T-cell (primary cell): ENCODE measurements at regions not wholly inside any gene's neighbourhood (a gene's known extent, or its start where the extent isn't known, plus 50 kb on each side); places are given as distances from the start of the nearest gene placed in this dataset.

Source experiments
- ATAC-seq, 4 experiments: fragments of 200-7000 bp in 3 of 4; fragments of 150-1000 bp in 1 of 4; cut with Tn5 transposase; replicated peaks in 1 of 4; 1 replicate in 3 of 4; 2 replicates in 1 of 4; pipeline ENCODE4 v1.10.0; 2021; ENCODE audit warnings: moderate library complexity in 3 of 4, mild to moderate bottlenecking in 2 of 4, moderate number of reproducible peaks in 1 of 4
- CTCF ChIA-PET, 2 donors: fragments of 300-600 bp; sonication (Branson Sonifier 250); formaldehyde crosslinking; loops; one replicate each; lab custom pipeline; 2022; ENCODE audit warnings: antibody characterized with exemption in 2 of 2; lab: Charles Lee
- POLR2A ChIA-PET, 2 donors: fragments of 300-600 bp; sonication (Branson Sonifier 250); formaldehyde crosslinking; loops; one replicate each; lab custom pipeline; 2022; ENCODE audit warnings: antibody characterized with exemption in 2 of 2; lab: Charles Lee
- DNase-seq, 35 experiments: peaks; one replicate each; pipeline versions ENCODE4 v3.0.0 to v3.0.0-alpha.2; 2013 to 2023
- H3K27ac ChIP-seq: one replicate; pipeline ENCODE4 v1.5.1; 2013; ENCODE audit warnings: low read length
- H3K27me3 ChIP-seq, 2 experiments: replicated peaks in 1 of 2; 1 replicate in 1 of 2; 2 replicates in 1 of 2; pipeline versions ENCODE4 v1.6.1 to v1.7.0; 2013; ENCODE audit warnings: low read length in 1 of 2, mixed read lengths in 1 of 2; ENCODE audit not compliant: control insufficient read depth in 2 of 2, insufficient read depth in 2 of 2; ENCODE audit errors: extremely low read depth in 1 of 2
- H3K36me3 ChIP-seq, 2 donors: 1 replicate in 1 of 2; 2 replicates in 1 of 2; pipeline versions ENCODE4 v1.6.1 to v1.7.0; 2013; ENCODE audit warnings: low read length in 1 of 2; ENCODE audit not compliant: control insufficient read depth in 2 of 2, insufficient read depth in 1 of 2; ENCODE audit errors: extremely low read depth in 1 of 2
- H3K4me1 ChIP-seq, 2 experiments: 1 replicate in 1 of 2; 2 replicates in 1 of 2; pipeline versions ENCODE4 v1.6.1 to v1.7.0; 2013; ENCODE audit warnings: low read length in 2 of 2, mixed read lengths in 1 of 2; ENCODE audit not compliant: insufficient read depth in 2 of 2, control insufficient read depth in 1 of 2; ENCODE audit errors: extremely low read depth in 1 of 2
- H3K4me3 ChIP-seq, 2 donors: 1 replicate in 1 of 2; 2 replicates in 1 of 2; pipeline versions ENCODE4 v1.5.1 to v1.7.0; 2013; ENCODE audit warnings: mild to moderate bottlenecking in 2 of 2, low read length in 1 of 2, moderate library complexity in 1 of 2; ENCODE audit not compliant: control insufficient read depth in 1 of 2; ENCODE audit errors: extremely low read depth in 1 of 2
- H3K9me3 ChIP-seq: 2 replicates; pipeline ENCODE4 v1.7.0; 2013
- H3K27ac Mint-ChIP-seq, 2 donors: one replicate each; pipeline ENCODE4 v1.8.0; 2020 to 2021; ENCODE audit warnings: mild to moderate bottlenecking in 2 of 2, mixed read lengths in 2 of 2
- H3K27me3 Mint-ChIP-seq, 2 donors: one replicate each; pipeline ENCODE4 v1.8.0; 2021 to 2022; ENCODE audit warnings: mixed read lengths in 2 of 2
- H3K36me3 Mint-ChIP-seq: one replicate; pipeline ENCODE4 v1.8.0; 2021; ENCODE audit warnings: mixed read lengths
- H3K4me1 Mint-ChIP-seq, 3 donors: one replicate each; pipeline ENCODE4 v1.8.0; 2020 to 2022; ENCODE audit warnings: mixed read lengths in 3 of 3, mild to moderate bottlenecking in 1 of 3
- H3K4me3 Mint-ChIP-seq, 3 donors: one replicate each; pipeline ENCODE4 v1.8.0; 2020 to 2022; ENCODE audit warnings: mild to moderate bottlenecking in 3 of 3, mixed read lengths in 3 of 3, moderate library complexity in 3 of 3
- H3K9me3 Mint-ChIP-seq, 3 donors: one replicate each; pipeline ENCODE4 v1.8.0; 2020 to 2022; ENCODE audit warnings: mixed read lengths in 3 of 3
- WGBS: methylation state at CpG from one replicate; pipeline ENCODE4 v1.1.5; 2013; ENCODE audit warnings: missing lambda C conversion rate; ENCODE audit not compliant: insufficient coverage; 5-methylcytosine and 5-hydroxymethylcytosine counted together

- Mint-ChIP-seq H3K4me3 (no peak overlapping the region), H3K27ac (no peak overlapping the region), H3K27me3 (peaks cover 3 to 7% of the 10 kb centered on the region in 2 donors), H3K36me3 (no peaks in the 10 kb centered on the region), H3K9me3 (peaks cover 0 to 5% (median 3%) of the 10 kb centered on the region in 3 donors), H3K4me1 (no peaks in the 10 kb centered on the region)
- Histone ChIP-seq H3K27ac (no peak overlapping the region), H3K4me3 (no peak overlapping the region), H3K36me3 (no peaks in the 10 kb centered on the region), H3K9me3 (no peaks in the 10 kb centered on the region), H3K27me3 (peaks cover 0 to 19% of the 10 kb centered on the region in 2 experiments), H3K4me1 (no peaks in the 10 kb centered on the region)
- ChIA-PET CTCF (no interaction called here), POLR2A (no interaction called here)
- DNase-seq (no peak), ATAC-seq (no peak)
- 76% methylated on average over 8 of the region's 10 CpGs for WGBS
Observed at GRCh38 chr13:111946214-111946613, 120.7 kb upstream of the SOX1 start.

DNA sequence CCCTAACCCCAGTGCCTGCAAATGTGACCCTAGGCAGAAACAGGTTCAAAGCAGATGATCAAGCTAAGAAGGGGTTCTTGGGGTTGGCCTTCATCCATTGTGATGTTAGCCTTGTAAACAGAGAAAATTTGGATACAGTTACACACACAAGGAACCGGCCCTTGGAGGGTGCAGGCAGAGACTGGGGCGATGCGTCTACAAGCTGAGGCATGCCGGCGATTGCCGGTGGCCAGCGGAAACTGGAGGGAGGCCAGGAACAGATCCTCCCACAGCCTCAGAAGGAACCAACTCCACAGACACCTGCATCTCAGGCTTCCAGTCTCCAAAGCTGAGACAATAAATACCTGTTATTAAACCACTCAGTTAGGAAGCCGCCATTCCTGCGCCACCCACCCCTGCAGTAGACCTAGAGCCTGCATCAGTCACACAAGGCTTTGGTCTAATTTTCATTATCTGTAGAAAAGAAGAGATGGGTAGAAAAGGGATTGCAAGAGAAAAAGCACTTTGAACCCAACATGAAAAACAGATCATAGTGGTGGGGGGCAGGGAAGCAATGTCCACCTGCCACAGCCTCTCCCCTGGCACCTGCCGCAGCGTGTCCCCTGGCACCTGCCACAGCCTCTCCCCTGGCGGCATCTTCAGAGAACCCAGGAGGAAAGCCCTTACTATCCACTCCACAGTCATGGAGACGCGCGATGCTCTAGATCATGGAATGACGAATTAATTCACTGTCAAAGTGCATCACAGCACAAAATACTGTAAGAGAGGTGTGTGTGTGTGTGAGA, 119.7 kb upstream of the SOX1 start:
- no peaks in the 10 kb centered on the region for H3K36me3 Mint-ChIP-seq
- no peak overlapping the region for H3K4me3 Mint-ChIP-seq
- POLR2A ChIA-PET = no interaction called here
- ATAC-seq (no peak), DNase-seq (no peak)
- WGBS = 92% methylated on average over 9 of the region's 16 CpGs
- H3K27ac Mint-ChIP-seq = no peak overlapping the region
- H3K27ac ChIP-seq = no peak overlapping the region
- H3K36me3 ChIP-seq = no peaks in the 10 kb centered on the region
- H3K27me3 ChIP-seq = peaks cover 0 to 19% of the 10 kb centered on the region in 2 experiments
- H3K9me3 ChIP-seq = no peaks in the 10 kb centered on the region
- H3K9me3 Mint-ChIP-seq = peaks cover 0 to 5% (median 3%) of the 10 kb centered on the region in 3 donors
- no peaks in the 10 kb centered on the region for H3K4me1 Mint-ChIP-seq
- peaks cover 3 to 7% of the 10 kb centered on the region in 2 donors for H3K27me3 Mint-ChIP-seq
- H3K4me3 ChIP-seq = no peak overlapping the region
- no peaks in the 10 kb centered on the region for H3K4me1 ChIP-seq
- CTCF ChIA-PET = no interaction called here

DNA sequence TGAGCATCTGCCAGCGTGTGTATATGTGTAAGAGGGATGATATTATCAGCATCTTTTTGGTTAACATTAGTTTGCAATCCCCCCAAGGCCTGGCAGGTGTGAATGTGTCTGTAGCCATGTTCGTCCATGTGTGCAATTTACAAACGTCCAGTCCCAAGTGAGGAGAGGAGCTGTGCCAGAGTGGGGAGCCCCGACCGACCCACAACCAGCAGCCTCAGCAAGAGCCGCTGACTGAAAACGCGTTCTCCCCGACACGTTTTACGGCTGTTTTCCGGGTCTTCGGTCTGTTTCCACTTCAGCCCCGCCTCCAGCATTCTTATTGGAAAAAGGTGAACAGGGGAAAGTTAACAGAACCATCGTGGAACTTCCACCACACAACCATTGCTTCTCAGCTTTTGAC, 119.1 kb upstream of the SOX1 start:
- Mint-ChIP-seq H3K9me3 (peaks cover 0 to 5% (median 3%) of the 10 kb centered on the region in 3 donors), H3K4me3 (no peak overlapping the region), H3K36me3 (no peaks in the 10 kb centered on the region), H3K27me3 (peaks cover 3 to 5% of the 10 kb centered on the region in 2 donors), H3K4me1 (no peaks in the 10 kb centered on the region), H3K27ac (no peak overlapping the region)
- ChIA-PET POLR2A (no interaction called here), CTCF (no interaction called here)
- H3K9me3 ChIP-seq = no peaks in the 10 kb centered on the region
- H3K36me3 ChIP-seq = no peaks in the 10 kb centered on the region
- H3K27ac ChIP-seq = no peak overlapping the region
- H3K4me1 ChIP-seq = no peaks in the 10 kb centered on the region
- WGBS = 77% methylated on average over 12 of the region's 15 CpGs
- H3K4me3 ChIP-seq = no peak overlapping the region
- ATAC-seq = no peak
- peaks cover 0 to 19% of the 10 kb centered on the region in 2 experiments for H3K27me3 ChIP-seq
- DNase-seq = no peak

- no peak overlapping the region for H3K27ac Mint-ChIP-seq
- H3K9me3 Mint-ChIP-seq = peaks cover 0 to 5% (median 3%) of the 10 kb centered on the region in 3 donors
- H3K4me3 Mint-ChIP-seq = no peak overlapping the region
- CTCF ChIA-PET = no interaction called here
- H3K27me3 Mint-ChIP-seq = peaks cover 1 to 3% of the 10 kb centered on the region in 2 donors
- Histone ChIP-seq H3K4me1 (no peaks in the 10 kb centered on the region), H3K36me3 (no peaks in the 10 kb centered on the region), H3K27ac (no peak overlapping the region), H3K9me3 (no peaks in the 10 kb centered on the region), H3K27me3 (peaks cover 0 to 21% of the 10 kb centered on the region in 2 experiments), H3K4me3 (no peak overlapping the region)
- no peaks in the 10 kb centered on the region for H3K4me1 Mint-ChIP-seq
- 89% methylated on average over 7 of the region's 11 CpGs for WGBS
- no peak for ATAC-seq
- POLR2A ChIA-PET = no interaction called here
- no peak for DNase-seq
- no peaks in the 10 kb centered on the region for H3K36me3 Mint-ChIP-seq
Observed at GRCh38 chr13:111948281-111948680, 118.7 kb upstream of the SOX1 start.

GRCh38 chr13:111948811-111949210, 118.1 kb upstream of the SOX1 start:
- ATAC-seq = no peak
- Histone ChIP-seq H3K9me3 (no peaks in the 10 kb centered on the region), H3K27me3 (peaks cover 0 to 23% of the 10 kb centered on the region in 2 experiments), H3K4me1 (no peaks in the 10 kb centered on the region), H3K27ac (no peak overlapping the region), H3K4me3 (no peak overlapping the region), H3K36me3 (no peaks in the 10 kb centered on the region)
- Mint-ChIP-seq H3K9me3 (peaks cover 0 to 5% (median 3%) of the 10 kb centered on the region in 3 donors), H3K4me1 (no peaks in the 10 kb centered on the region), H3K36me3 (no peaks in the 10 kb centered on the region), H3K4me3 (no peak overlapping the region), H3K27ac (no peak overlapping the region), H3K27me3 (peaks cover 1 to 3% of the 10 kb centered on the region in 2 donors)
- 93% methylated on average over 7 of the region's 7 CpGs for WGBS
- POLR2A ChIA-PET = no interaction called here
- DNase-seq = no peak
- CTCF ChIA-PET = no interaction called here

- Histone ChIP-seq H3K36me3 (no peaks in the 10 kb centered on the region), H3K9me3 (no peaks in the 10 kb centered on the region), H3K27ac (no peak overlapping the region), H3K4me1 (no peaks in the 10 kb centered on the region), H3K27me3 (peaks cover 0 to 22% of the 10 kb centered on the region in 2 experiments), H3K4me3 (no peak overlapping the region)
- CTCF ChIA-PET = no interaction called here
- Mint-ChIP-seq H3K4me3 (no peak overlapping the region), H3K4me1 (no peaks in the 10 kb centered on the region), H3K36me3 (no peaks in the 10 kb centered on the region), H3K9me3 (peaks cover 0 to 5% (median 3%) of the 10 kb centered on the region in 3 donors), H3K27ac (no peak overlapping the region), H3K27me3 (peaks cover 1 to 3% of the 10 kb centered on the region in 2 donors)
- no peak for ATAC-seq
- POLR2A ChIA-PET = no interaction called here
- 63% methylated on average over 4 of the region's 5 CpGs for WGBS
- DNase-seq = no peak
Observed at GRCh38 chr13:111949311-111949710, 117.6 kb upstream of the SOX1 start.
